GM18907 (cell line): ENCODE measurements at regions not wholly inside any gene's neighbourhood (a gene's known extent, or its start where the extent isn't known, plus 50 kb on each side); places are given as distances from the start of the nearest gene placed in this dataset.

Source experiments
- ATAC-seq: cut with Tn5 transposase; IDR thresholded peaks from one replicate; pipeline ENCODE4 v1.9.1; 2021; ENCODE audit warnings: mild to moderate bottlenecking, moderate library complexity; ENCODE audit not compliant: unreplicated experiment

DNA sequence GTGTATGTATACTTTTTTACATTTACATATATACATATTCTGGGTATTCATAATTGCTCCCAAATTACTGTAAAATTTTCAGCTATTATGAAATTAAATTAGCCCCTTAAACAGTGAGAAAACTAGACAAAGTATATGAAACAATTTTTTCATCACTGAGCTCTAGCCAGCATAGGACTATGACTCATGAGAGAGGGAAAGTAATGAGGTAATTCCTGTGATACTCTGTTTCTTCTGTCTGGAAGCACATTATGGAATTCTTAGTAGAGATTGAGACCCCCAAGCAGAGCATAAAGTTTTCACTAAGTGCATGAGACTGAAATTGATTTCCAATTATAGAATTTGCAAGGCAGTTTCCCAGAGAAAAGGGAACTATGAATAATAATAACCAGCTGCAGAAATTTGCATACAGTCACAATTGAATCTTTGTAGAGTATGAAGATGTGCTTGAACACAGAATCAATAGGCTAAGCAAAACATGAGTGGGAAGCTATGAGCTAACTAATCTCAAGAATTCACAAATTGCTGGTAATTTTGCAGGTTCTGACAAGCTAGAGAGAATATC is 779.3 kb downstream of the ARAP2 start:
- ATAC-seq, result no peak

DNA sequence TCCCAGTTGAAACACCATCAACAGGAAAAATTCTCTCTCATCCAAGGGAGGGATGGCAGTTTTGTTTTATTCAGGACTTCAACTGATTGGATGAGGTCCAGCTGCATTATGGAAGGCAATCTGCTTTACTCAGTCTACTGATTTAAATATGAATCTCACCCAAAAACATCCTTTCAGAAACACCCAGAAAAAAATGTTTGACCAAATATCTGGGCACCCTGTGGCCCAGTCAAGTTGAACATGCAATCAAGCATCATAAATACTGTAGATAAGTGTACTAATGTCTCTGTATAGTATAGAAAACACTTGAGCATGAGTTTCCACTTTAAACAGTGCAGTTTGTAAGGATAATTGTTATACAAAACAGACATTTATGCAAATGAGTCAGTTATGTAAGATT is 753.2 kb downstream of the ARAP2 start:
- ATAC-seq, result no peak

DNA sequence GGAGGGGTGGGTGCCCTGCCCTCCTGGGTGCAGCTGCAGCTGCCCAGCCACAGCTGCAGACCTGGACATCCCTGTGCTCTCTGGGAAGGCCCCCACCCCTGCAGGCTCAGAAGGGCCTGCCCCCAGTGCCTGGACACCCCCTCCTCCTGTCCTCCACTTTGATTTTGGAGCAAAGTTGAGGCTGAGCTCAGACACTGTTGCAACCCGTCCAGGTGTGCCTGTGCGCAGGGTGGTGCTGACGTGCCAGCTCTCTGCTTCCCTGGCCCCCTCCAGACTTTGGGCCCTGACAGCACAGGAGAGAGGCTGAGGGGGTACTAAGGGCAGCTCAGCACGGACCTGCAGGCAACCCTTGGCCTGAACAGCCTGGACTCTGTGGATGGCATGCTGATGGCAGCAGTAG is 750.3 kb downstream of the ARAP2 start:
- no peak for ATAC-seq

DNA sequence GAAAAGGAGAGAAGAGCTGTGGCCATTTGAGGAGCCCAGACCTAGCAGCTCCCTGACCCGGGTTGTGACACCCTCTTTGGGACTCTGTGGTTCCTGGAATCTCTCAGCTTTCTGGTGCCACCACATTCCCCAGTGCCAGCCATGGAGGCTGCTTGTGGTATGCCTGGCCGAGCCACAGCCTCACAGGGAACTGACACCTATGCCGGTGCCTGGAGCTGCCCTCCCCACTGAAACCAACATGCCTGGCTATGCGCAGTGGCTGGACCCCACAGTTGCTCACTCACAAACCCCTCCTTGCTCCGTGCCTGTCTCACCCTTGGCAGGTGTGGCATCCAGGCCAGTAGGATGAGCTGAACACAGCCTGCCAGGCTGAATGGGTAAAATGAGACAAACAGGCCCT is 749.4 kb downstream of the ARAP2 start:
- ATAC-seq, result no peak

DNA sequence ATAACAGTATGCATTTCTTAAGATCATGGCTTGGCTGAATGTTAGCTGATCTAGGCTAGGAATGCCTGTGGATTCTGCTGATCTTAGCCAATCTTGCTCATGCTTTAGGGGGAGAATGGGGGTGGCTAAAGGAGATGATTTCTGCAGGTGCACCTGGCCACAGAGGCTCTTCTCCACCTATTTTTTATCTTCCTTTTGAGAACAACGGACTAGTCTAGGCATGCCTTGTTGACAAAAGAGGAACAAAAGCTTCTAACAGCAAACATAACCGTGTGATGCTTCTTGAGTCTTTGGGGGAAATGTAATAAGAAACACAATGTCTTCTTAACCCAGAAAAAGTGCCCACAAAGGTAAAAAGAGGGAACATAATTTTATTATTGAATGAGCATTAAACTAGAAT is 743.5 kb downstream of the ARAP2 start:
- ATAC-seq, result no peak

DNA sequence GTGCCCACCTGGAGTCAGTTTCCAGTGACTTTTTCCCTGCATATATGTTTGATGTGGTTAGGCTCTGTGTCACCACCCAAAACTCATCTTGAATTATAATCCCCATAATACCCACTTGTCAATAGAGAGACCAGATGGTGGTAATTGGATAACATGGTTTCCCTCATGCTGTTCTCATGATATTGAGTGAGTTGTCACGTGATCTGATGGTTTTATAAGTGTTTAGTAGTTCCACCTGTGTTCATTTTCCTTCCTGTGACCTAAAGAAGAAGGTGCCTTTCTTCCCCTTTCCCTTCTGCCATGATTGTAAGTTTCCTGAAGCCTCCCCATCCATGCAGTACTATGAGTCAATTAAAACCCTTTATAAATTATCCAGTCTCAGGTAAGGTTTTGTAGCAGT is 740.9 kb downstream of the ARAP2 start:
- no peak for ATAC-seq

DNA sequence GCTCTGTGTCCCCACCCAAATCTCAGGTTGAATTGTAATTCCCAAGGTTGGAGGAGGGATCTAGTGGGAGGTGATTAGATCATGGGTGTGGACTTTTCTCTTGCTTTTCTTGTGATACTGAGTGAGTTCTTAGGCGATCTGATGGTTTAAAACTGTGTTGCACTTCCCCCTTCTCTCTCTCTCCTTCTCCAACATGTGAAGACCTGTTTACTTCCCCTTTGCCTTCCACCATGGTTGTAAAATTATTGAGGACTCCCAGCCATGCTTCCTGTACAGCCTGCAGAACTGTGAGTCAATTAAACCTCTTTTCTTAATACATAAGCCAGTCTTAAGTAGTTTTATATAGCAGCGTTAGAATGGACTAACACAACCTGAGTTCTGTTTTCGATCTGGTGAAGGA is 738.2 kb downstream of the ARAP2 start:
- ATAC-seq, result no peak

DNA sequence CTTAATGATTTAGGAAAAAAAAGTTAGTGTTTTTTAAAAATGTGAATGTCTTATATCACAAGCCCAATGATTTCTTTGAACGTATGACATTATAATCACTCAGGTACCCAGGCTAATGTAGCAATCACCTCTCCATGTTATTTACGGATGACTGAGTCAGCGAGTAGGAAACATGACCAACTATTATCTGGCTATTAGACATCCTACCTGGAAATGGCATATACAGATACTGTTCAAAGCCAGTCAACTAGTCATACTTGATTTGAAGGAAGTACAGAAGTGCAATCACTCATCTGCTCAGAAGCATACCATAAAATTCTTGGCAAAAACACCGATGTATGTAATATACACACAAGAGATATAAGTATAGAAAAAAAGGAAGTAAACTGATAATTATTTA is 732.5 kb downstream of the ARAP2 start:
- ATAC-seq, result no peak

DNA sequence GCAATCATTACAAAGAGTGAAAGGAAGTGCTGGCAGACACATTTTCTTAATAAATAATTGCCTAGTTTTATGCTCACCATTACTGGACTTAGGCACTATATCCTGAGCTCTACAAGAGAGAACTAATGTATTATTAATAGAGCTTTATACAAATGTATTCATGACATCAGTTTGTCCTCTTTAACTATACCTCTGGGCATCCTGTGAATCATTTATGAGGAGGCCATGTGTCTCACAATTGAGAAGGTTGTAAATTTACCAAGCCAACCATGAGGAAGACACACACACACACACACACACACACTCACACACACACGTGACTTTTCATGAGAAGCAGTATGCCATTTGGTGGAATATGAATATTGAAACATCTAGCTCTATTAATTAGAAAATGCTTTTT is 728.2 kb downstream of the ARAP2 start:
- ATAC-seq, result no peak

DNA sequence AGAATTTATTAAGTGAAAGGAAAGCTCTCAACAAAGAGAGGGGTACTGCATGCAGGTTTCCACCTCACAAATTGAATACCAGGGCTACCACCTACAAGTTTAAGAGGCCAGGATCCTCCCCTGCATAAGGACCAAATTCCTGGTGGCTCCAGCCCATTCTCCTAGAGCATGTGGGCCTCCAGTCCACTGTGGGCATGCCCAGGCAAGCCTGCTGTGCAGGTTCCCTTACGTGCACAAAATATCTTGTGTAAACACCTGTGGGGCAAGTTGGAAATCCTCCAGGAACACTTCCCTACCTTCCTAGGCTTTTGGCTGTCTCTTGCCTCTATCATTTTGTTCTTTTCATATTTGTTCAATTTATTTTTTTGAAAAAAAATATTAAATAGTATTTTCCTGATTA is 724.3 kb downstream of the ARAP2 start:
- ATAC-seq, result no peak

DNA sequence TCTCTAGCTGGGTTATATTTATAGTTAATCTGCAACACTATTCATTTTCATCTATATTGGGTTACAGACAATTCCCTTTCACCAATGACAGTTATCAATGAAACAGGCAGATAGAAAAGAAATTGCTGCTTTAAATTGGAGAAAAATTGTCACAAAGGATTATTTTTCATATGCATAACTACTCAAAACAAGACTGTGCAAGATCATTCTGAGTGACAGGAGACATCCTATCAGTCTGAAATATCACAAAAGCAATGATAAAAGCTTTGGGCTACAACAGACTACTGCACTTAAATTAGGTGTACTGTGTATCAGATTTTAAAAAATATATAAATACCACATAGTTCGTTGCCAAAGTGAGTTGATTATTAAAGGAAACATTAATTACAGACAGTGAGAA is 722.6 kb downstream of the ARAP2 start:
- no peak for ATAC-seq

DNA sequence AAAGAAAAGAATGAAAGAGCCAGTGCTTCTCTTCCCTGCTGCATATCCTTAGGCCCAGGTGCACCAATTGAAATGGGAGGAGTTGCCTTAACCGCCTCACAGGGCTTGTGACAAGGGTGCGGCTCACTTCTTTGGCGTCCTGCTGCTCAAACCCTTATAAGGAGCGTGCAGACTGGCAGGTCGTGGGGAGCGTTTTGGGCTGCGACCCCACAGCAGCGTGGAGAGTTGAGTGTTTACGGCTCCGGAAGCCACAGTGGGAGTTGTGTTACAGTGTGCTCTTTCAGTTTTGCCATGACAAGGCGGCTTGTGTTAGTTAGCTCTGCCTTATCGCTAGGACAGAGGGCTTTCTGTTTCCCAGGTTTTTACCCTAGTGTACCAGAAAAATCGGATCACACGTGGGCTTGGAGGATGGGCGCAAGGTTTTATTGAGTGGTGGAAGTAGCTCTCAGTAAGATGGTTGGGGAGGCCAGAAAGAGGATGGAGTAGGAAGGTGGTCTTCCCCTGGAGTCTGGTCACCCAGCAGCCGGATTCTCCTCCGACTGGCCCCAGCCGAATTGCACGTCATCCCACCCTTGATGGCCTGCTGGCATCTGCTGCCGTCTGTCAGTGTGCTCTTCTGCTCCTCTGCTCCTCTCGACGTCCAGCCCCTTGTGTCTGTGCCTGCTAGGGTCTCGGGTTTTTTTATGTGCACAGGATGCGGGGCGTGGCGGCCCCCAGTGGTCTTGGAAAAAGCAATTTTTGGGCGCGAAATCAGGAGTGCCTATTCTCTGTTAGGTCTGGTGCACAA is 718.9 kb downstream of the ARAP2 start:
- no peak for ATAC-seq

DNA sequence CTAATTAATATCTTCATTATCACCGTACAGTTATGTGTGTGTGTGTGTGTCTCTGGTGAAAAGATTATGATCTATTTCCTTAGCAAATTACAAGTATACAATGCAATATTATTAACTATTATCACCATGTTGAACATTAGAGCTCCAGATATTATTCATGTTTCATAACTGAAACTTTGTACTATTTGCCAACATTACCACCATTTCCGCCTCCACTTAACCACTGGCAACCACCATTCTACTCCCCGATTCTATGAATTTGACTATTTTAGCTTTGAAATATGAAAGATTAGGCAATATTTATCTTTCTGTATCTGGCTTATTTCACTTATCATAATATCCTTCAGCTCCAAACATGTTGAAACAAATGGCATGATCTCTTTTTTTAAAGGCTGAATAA is 717.9 kb downstream of the ARAP2 start:
- no peak for ATAC-seq

DNA sequence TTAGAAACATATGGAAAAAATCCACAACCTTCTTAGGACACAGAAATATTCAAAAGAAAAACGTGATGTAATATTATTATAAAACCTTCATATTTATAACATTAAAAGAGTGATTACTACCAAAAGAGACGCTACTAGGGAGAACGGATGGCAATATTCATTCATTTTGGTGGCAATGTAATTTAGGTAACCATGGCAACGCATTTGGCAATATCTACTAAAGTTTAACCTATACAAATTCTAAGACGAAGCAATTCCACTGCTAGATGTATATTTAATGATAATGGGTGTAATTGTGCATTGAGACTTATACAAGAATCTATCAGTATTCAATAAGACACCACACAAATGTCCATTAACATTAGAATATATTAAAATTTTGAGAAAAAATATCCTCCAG is 709.4 kb downstream of the ARAP2 start:
- ATAC-seq, result no peak

DNA sequence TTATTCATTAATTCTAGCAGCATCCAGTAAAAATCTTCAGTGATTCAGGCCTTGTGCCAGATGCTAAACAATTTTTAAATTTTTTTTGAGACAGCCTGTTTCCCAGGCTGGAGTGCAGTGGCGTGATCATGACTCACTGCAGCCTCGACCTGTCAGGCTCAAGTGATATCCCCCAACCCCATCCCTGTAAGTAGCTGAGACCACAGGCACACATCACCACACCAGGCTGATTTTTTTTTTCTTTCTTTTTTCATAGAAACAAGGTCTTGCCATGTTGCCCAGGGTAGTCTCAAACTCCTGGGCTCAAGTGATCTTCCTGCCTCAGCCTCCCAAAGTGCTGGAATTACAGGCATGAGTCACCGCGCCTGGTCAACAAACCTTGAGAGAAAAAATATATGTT is 705.5 kb downstream of the ARAP2 start:
- ATAC-seq, result no peak

DNA sequence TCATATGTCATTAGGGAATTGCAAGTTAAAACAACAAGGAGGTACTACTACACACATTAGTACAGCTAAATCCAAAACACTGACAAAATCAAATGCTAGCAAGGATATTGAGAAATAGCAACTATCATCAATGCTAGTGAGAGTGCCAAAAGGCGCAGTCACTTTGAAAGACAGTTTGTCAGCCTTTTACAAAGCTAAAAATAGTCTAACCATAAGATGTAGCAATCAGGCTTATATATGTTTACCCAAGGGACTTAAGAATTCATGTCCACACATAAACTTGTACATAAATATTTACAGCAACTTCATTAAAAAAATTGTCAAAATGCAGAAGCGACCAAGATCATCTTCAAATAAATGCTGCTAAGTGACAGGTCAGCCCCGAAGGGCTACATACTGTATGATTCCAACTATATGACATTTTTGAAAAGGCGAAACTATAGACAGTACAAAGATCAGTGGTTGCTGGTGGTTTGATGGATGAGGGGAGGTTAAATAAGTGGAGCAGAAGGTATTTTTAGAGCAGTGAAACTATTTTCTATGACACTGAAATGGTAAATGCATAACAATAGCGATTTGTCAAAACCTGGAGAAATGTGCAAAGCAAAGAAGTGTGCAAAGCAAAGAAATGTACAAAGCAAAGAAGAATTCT is 704.8 kb downstream of the ARAP2 start:
- no peak for ATAC-seq

DNA sequence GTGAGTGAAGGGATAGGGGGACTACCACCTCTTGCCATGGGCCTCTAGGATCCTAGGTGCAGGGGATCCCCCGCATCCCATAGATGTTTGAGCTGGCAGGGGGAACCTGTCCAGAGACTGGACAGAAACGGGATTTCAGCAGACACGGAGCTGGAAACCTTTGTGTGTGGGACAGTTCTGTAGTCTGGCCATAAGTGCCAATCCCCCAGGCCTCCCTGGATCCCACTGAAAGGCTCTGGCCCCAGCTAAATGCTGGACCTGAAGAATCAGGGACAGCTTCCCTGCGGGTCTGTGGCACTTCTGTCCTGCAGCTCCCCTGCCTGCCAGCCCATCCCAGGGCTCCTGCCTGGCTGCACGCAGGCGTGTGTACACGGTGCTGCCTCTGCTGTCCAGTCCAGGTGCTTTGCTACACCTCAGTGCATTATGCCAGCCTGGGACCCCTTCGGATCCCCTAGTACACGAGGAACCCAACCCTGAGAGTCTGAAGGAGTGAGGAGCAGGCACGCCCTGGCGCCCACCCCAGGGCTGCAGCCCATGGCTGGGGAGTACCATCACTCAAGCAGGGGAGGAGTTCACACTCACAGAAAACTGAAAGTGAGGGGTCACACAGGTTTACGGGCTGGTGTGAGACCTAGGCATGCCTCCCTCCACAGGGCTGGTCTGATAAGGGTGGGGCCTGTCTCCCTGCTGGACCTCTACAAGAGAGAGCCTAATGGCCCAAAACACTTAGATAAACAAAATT is 703.0 kb downstream of the ARAP2 start:
- no peak for ATAC-seq

DNA sequence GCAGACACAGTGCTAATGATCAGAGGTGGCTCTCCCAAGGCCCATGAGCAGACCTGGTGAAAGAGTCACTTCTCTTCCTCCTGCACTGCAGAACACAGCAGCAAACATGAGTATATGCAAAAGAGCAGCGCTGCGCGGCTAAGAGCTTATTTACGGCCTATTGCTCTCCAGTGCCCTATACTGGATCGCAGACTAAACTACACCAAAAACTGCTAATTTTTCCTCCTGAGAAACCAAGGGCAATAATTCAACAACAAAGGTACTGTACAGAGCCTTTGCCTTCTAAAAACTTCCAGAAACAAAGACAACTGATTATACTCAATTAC is 702.5 kb downstream of the ARAP2 start:
- ATAC-seq, result no peak

DNA sequence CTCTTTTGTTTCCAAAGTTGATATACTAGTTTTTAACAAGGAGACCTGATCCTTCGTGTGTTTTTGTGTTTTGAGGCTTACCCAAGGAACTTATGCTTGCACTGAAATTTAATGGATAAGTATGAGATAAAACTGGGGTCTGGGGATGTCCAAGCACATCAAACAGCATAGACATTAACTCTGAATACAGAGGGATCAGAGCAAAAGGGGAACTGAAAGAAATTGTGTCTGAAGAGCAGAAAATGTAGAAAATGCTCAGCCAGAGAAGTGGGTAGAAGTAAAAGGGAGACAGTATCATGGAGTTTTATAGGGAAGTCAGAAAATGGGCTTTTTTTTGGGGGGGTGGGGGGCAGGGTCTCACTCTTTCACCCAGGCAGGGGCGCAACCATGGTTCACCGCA is 695.4 kb downstream of the ARAP2 start:
- ATAC-seq, result no peak

DNA sequence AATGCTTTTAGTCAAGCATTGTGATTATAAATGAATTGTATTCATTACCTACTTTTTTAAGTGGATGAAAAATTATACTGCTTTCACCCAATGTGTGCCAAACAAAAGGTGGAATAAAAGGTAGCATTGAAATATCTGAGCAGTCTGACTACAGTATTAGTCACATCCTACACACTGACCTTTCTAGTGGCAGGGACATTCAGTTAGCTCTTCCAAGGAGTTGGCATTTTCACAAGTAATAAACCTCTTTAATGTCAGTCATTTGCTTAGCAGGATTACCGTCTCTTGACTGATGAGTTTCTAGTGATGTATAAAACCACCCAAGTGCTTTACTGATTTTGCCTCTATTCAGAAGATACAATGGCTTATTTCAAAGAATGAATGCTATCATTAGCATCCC is 687.9 kb downstream of the ARAP2 start:
- ATAC-seq, result no peak

DNA sequence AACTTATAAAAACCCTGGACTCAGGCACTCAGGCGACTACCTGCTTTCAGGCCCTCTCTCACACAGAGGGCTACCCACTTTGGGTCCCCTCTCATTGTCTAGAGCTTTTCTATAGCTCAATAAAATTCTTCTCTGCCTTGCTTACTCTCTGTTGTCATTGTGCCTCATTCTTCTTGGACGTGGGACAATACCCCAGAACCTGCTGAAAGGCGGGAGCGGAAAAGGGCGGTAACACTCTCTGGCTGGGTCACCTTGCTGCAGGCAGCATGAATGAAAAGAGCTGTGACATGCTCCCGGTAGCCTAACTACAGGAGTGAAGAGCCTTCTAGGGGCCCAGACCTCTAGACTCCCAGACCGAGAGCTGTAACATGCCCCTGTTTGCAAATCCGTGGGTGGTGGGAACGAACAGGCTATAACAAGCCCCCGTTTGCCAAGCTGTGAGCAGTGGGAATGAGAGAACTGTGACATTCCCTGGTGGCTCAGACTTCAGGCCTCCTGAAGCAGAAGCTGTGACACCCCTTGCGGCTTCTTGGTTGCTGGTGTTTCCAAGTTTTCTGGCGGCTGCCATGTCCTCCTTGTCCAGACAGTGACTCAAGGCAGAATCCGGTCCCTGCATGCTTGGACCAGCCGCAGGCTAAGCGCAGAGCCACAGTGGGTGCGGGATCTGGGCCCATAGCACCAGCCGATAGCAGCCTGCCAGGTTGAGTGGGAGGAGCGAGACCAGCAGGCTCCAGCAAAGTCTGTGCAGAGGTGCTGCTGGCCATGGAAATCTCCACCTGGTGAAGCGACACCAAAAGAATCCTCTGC is 684.6 kb downstream of the ARAP2 start:
- ATAC-seq, result no peak
